ENCODE measurements at regions not wholly inside any gene's neighbourhood (a gene's known extent, or its start where the extent isn't known, plus 50 kb on each side); places are given as distances from the start of the nearest gene placed in this dataset.
A peak's percentile ranks its signal among the peaks of the same experiment; 100 is the strongest.

- no peak for DNase-seq
Observed at GRCh38 chr3:194837457-194838127, 151.9 kb downstream of the FAM43A start.

GRCh38 chr3:194838236-194838635, 152.6 kb downstream of the FAM43A start:
- DNase-seq: no peak

- DNase-seq: peak; percentile 75
Observed at GRCh38 chr3:194840661-194841514, 155.2 kb downstream of the FAM43A start.

- DNase-seq: no peak
Observed at GRCh38 chr3:194841515-194841841, 155.8 kb downstream of the FAM43A start.

- no peak for DNase-seq
Observed at GRCh38 chr3:194843556-194843955, 157.9 kb downstream of the FAM43A start.

- DNase-seq: no peak
Observed at GRCh38 chr3:194844046-194844445, 158.4 kb downstream of the FAM43A start.

GRCh38 chr3:194849166-194849875, 163.6 kb downstream of the FAM43A start:
- peak; percentile 18 for DNase-seq

- DNase-seq: no peak
Observed at GRCh38 chr3:194851254-194851653, 165.6 kb downstream of the FAM43A start.

- no peak for DNase-seq
Observed at GRCh38 chr3:194851941-194852340, 166.3 kb downstream of the FAM43A start.

- no peak for DNase-seq
Observed at GRCh38 chr3:194852345-194852744, 166.7 kb downstream of the FAM43A start.

GRCh38 chr3:194852831-194853508, 167.3 kb downstream of the FAM43A start:
- DNase-seq: no peak

- DNase-seq: no peak
Observed at GRCh38 chr3:194854206-194854605, 168.5 kb downstream of the FAM43A start.

- DNase-seq: no peak
Observed at GRCh38 chr3:194854659-194855390, 169.1 kb downstream of the FAM43A start.

- no peak for DNase-seq
Observed at GRCh38 chr3:194856296-194856695, 170.6 kb downstream of the FAM43A start.

- peak; percentile 65 for DNase-seq
Observed at GRCh38 chr3:194857469-194858113, 171.9 kb downstream of the FAM43A start.

- DNase-seq: no peak
Observed at GRCh38 chr3:194858382-194858781, 172.7 kb downstream of the FAM43A start.

- no peak for DNase-seq
Observed at GRCh38 chr3:194860725-194861124, 175.0 kb downstream of the FAM43A start.

- DNase-seq: no peak
Observed at GRCh38 chr3:194861375-194861774, 175.7 kb downstream of the FAM43A start.

- DNase-seq: no peak
Observed at GRCh38 chr3:194865061-194865460, 179.4 kb downstream of the FAM43A start.

GRCh38 chr3:194865615-194866014, 179.9 kb downstream of the FAM43A start:
- no peak for DNase-seq

- no peak for DNase-seq
Observed at GRCh38 chr3:194866236-194866635, 180.6 kb downstream of the FAM43A start.

Data from fibroblast of skin of back (primary cell).